K562 (cell line): ENCODE measurements at regions not wholly inside any gene's neighbourhood (a gene's known extent, or its start where the extent isn't known, plus 50 kb on each side); places are given as distances from the start of the nearest gene placed in this dataset.

Source experiments
- ATAC-seq: fragments of 200-7000 bp; cut with Tn5 transposase; 3 replicates; pipeline ENCODE4 v1.9.1; 2020; ENCODE audit warnings: moderate library complexity
- BruUV-seq: library from RNA; stranded (reverse); fragments of 400-500 nt; replicated peaks from 2 replicates; lab custom pipeline; 2021; lab: Mats Ljungman, UMichigan
- CTCF ChIA-PET: fragments of 300-600 bp; formaldehyde crosslinking; extraction: SDS; loops from one replicate; lab custom pipeline; 2021; ENCODE audit warnings: low intra/inter-chr PET ratio; lab: Yijun Ruan, JAX
- POLR2A ChIA-PET: fragments of 300-600, 350-650 bp; sonication (Branson Sonifier 250); formaldehyde crosslinking; extraction: SDS; loops from one replicate; lab custom pipeline; 2021; ENCODE audit warnings: antibody characterized with exemption, inconsistent platforms; lab: Yijun Ruan, JAX
- DNase-seq, 4 experiments: peaks; one replicate each; pipeline versions ENCODE4 v3.0.0 to v3.0.0-alpha.2; 2011 to 2018; ENCODE audit warnings: low spot score in 3 of 4, mixed read lengths in 3 of 4; ENCODE audit errors: extremely low read depth in 1 of 4
- FAIRE-seq: peaks from 2 replicates; lab custom pipeline; 2011; peaks lifted over from hg19 to GRCh38; lab: Jason Lieb, UNC
- H2AFZ ChIP-seq: 2 replicates; pipeline ENCODE4 v1.6.0; 2011; ENCODE audit warnings: low read depth, low read length, control low read depth, inconsistent platforms
- H3K27ac ChIP-seq: fragments of 200-600 bp; 3 replicates; pipeline ENCODE4 v1.8.0; 2011; ENCODE audit warnings: low read depth, mild to moderate bottlenecking, control low read depth, inconsistent platforms, low read length, moderate library complexity, mixed read lengths; ENCODE audit errors: extremely low read depth
- H3K27me3 ChIP-seq, 2 experiments: fragments of 300-600 bp in 1 of 2; 2 replicates in 1 of 2; 3 replicates in 1 of 2; pipeline versions ENCODE4 v1.6.0 to v1.8.0; 2011; ENCODE audit warnings: inconsistent platforms in 2 of 2, low read length in 2 of 2, mild to moderate bottlenecking in 1 of 2, mixed read lengths in 1 of 2, moderate library complexity in 1 of 2; ENCODE audit not compliant: control insufficient read depth in 2 of 2, insufficient read depth in 2 of 2
- H3K36me3 ChIP-seq: fragments of 300-600 bp; 3 replicates; pipeline ENCODE4 v1.8.0; 2011; ENCODE audit warnings: mild to moderate bottlenecking, low read length, inconsistent platforms; ENCODE audit not compliant: control insufficient read depth, insufficient read depth
- H3K4me1 ChIP-seq, 2 experiments: fragments of 200-600 bp in 1 of 2; replicated peaks in 1 of 2; 2 replicates in 1 of 2; 3 replicates in 1 of 2; pipeline versions ENCODE4 v1.5.1 to v1.8.0; 2011; ENCODE audit warnings: inconsistent platforms in 2 of 2, low read length in 2 of 2, mild to moderate bottlenecking in 1 of 2, mixed read lengths in 1 of 2, moderate library complexity in 1 of 2; ENCODE audit not compliant: control insufficient read depth in 2 of 2, insufficient read depth in 2 of 2
- H3K4me2 ChIP-seq: 2 replicates; pipeline ENCODE4 v1.6.1; 2011; ENCODE audit warnings: low read length, control low read depth, inconsistent platforms, mixed read lengths; ENCODE audit not compliant: insufficient read depth
- H3K4me3 ChIP-seq: fragments of 200-600 bp; sonication (generic), shearing (Covaris generic); 2 replicates; pipeline ENCODE4 v1.5.1; 2016; ENCODE audit warnings: control low read depth, inconsistent platforms
- H3K79me2 ChIP-seq: fragments of 200-600 bp; 3 replicates; pipeline ENCODE4 v1.8.0; 2011; ENCODE audit warnings: low read length, inconsistent platforms; ENCODE audit not compliant: control insufficient read depth, insufficient read depth
- H3K9ac ChIP-seq, 2 experiments: 2 replicates each; pipeline versions ENCODE4 v1.6.0 to v1.6.1; 2011; ENCODE audit warnings: low read depth in 2 of 2, low read length in 2 of 2, control low read depth in 1 of 2, inconsistent platforms in 1 of 2, mild to moderate bottlenecking in 1 of 2, mixed read lengths in 1 of 2; ENCODE audit not compliant: insufficient read depth in 1 of 2
- H3K9me1 ChIP-seq: one replicate; pipeline ENCODE4 v1.6.0; 2011; ENCODE audit warnings: inconsistent platforms, mild to moderate bottlenecking, low read length, moderate library complexity; ENCODE audit not compliant: control insufficient read depth, insufficient read depth
- H3K9me3 ChIP-seq: replicated peaks from 2 replicates; pipeline ENCODE4 v1.5.1; 2011; ENCODE audit warnings: low read depth, low read length, inconsistent platforms; ENCODE audit not compliant: control insufficient read depth, insufficient read depth
- H4K20me1 ChIP-seq: replicated peaks from 2 replicates; pipeline ENCODE4 v1.6.1; 2011; ENCODE audit warnings: low read length, inconsistent platforms, mixed read lengths; ENCODE audit not compliant: control insufficient read depth, insufficient read depth
- CBFB ChIP-seq: sonication (generic); formaldehyde crosslinking; IDR thresholded peaks from 2 replicates; pipeline ENCODE4 v1.4.0; 2020; ENCODE audit warnings: mild to moderate bottlenecking, missing genetic modification reagents
- CREB5 ChIP-seq: fragments of 250-450 bp; sonication (Bioruptor Pico); IDR thresholded peaks from 2 replicates; pipeline ENCODE4 v1.5.0; 2020; ENCODE audit warnings: mild to moderate bottlenecking
- FOXP1 ChIP-seq: sonication (generic); formaldehyde crosslinking; IDR thresholded peaks from 2 replicates; pipeline ENCODE4 v1.8.0; 2022; ENCODE audit warnings: mild to moderate bottlenecking, missing genetic modification reagents
- HNRNPUL1 ChIP-seq: fragments of 200-400 bp; formaldehyde crosslinking; IDR thresholded peaks from 2 replicates; pipeline ENCODE4 v1.6.1; 2017; ENCODE audit warnings: low read length
- NFIC ChIP-seq: fragments of 450-650 bp; IDR thresholded peaks from 2 replicates; pipeline ENCODE4 v1.6.1; 2017; ENCODE audit warnings: mild to moderate bottlenecking, inconsistent platforms
- THRB ChIP-seq: fragments of 450-650 bp; formaldehyde crosslinking; conservative IDR thresholded peaks from 2 replicates; pipeline ENCODE4 v1.4.0; 2022; ENCODE audit warnings: mild to moderate bottlenecking, missing genetic modification characterization
- ZNF766 ChIP-seq: fragments of 200-800 bp; sonication (Bioruptor generic); conservative IDR thresholded peaks from 2 replicates; pipeline ENCODE4 v1.6.1; 2016; ENCODE audit warnings: missing genetic modification characterization, missing compliant biosample characterization
- WGBS: fragments of 100-300 bp; shearing (Covaris generic); methylation state at CpG from one replicate; pipeline ENCODE4 v1.1.6; 2016; ENCODE audit warnings: low coverage, mixed read lengths; ENCODE audit not compliant: insufficient coverage; ENCODE audit errors: missing lambda C conversion rate; 5-methylcytosine and 5-hydroxymethylcytosine counted together
- in situ Hi-C: fragments of 300-500 bp; cut with MboI; formaldehyde crosslinking; loops from 4 replicates; pipeline ENCODE4 v1.15.0; 2018; ENCODE audit warnings: inconsistent platforms, mixed read lengths
- intact Hi-C: fragments of 100-400 bp; cut with micrococcal nuclease; formaldehyde crosslinking; loops from 2 replicates; pipeline ENCODE4 v1.14.2; 2022
- TF ChIP-seq, protein P1 (sequence below): fragments of 450-650 bp; IDR thresholded peaks from 2 replicates; pipeline ENCODE4 v1.6.1; 2016
- TF ChIP-seq, protein P2 (sequence below): fragments of 450-650 bp; IDR thresholded peaks from 2 replicates; pipeline ENCODE4 v1.6.1; 2016; ENCODE audit warnings: low read depth, mild to moderate bottlenecking, moderate library complexity
- TF ChIP-seq, protein P3 (sequence below): fragments of 200-800 bp; sonication (Bioruptor generic); IDR thresholded peaks from 2 replicates; pipeline ENCODE4 v1.6.1; 2016; ENCODE audit warnings: missing genetic modification characterization, missing compliant biosample characterization

GRCh38 chr16:49952386-49952785 is 72.6 kb upstream of the CNEP1R1 start:
- no peak overlapping the region for H3K9ac ChIP-seq
- ChIA-PET CTCF (no interaction called here), POLR2A (no interaction called here)
- TF ChIP-seq CBFB (CRISPR knock-in tag) (no peak), FOXP1 (CRISPR knock-in tag) (no peak), HNRNPUL1 (no peak), THRB (CRISPR knock-in tag) (no peak), CREB5 (no peak), NFIC (0 out of 2 replicates have a peak, but pooled peaks have one; percentile 39), ZNF766 (CRISPR knock-in tag) (no peak)
- TF ChIP-seq, protein P1, sequence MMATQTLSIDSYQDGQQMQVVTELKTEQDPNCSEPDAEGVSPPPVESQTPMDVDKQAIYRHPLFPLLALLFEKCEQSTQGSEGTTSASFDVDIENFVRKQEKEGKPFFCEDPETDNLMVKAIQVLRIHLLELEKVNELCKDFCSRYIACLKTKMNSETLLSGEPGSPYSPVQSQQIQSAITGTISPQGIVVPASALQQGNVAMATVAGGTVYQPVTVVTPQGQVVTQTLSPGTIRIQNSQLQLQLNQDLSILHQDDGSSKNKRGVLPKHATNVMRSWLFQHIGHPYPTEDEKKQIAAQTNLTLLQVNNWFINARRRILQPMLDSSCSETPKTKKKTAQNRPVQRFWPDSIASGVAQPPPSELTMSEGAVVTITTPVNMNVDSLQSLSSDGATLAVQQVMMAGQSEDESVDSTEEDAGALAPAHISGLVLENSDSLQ: peak; percentile 44; the same call in 1 of the 2 replicates
- TF ChIP-seq, protein P2, sequence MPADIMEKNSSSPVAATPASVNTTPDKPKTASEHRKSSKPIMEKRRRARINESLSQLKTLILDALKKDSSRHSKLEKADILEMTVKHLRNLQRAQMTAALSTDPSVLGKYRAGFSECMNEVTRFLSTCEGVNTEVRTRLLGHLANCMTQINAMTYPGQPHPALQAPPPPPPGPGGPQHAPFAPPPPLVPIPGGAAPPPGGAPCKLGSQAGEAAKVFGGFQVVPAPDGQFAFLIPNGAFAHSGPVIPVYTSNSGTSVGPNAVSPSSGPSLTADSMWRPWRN: no peak
- TF ChIP-seq, protein P3, sequence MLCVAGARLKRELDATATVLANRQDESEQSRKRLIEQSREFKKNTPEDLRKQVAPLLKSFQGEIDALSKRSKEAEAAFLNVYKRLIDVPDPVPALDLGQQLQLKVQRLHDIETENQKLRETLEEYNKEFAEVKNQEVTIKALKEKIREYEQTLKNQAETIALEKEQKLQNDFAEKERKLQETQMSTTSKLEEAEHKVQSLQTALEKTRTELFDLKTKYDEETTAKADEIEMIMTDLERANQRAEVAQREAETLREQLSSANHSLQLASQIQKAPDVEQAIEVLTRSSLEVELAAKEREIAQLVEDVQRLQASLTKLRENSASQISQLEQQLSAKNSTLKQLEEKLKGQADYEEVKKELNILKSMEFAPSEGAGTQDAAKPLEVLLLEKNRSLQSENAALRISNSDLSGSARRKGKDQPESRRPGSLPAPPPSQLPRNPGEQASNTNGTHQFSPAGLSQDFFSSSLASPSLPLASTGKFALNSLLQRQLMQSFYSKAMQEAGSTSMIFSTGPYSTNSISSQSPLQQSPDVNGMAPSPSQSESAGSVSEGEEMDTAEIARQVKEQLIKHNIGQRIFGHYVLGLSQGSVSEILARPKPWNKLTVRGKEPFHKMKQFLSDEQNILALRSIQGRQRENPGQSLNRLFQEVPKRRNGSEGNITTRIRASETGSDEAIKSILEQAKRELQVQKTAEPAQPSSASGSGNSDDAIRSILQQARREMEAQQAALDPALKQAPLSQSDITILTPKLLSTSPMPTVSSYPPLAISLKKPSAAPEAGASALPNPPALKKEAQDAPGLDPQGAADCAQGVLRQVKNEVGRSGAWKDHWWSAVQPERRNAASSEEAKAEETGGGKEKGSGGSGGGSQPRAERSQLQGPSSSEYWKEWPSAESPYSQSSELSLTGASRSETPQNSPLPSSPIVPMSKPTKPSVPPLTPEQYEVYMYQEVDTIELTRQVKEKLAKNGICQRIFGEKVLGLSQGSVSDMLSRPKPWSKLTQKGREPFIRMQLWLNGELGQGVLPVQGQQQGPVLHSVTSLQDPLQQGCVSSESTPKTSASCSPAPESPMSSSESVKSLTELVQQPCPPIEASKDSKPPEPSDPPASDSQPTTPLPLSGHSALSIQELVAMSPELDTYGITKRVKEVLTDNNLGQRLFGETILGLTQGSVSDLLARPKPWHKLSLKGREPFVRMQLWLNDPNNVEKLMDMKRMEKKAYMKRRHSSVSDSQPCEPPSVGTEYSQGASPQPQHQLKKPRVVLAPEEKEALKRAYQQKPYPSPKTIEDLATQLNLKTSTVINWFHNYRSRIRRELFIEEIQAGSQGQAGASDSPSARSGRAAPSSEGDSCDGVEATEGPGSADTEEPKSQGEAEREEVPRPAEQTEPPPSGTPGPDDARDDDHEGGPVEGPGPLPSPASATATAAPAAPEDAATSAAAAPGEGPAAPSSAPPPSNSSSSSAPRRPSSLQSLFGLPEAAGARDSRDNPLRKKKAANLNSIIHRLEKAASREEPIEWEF (CRISPR knock-in tag): no peak
- H3K79me2 ChIP-seq: no peaks in the 10 kb centered on the region
- no peaks in the 10 kb centered on the region for H4K20me1 ChIP-seq
- H3K4me1 ChIP-seq: no peaks in the 10 kb centered on the region; a peak in 1 of 5 replicates
- FAIRE-seq (no peak), DNase-seq (peak in 1 of 4 experiments; percentile 11), ATAC-seq (no peak)
- H3K27ac ChIP-seq: no peak overlapping the region
- no peaks in the 10 kb centered on the region for H3K36me3 ChIP-seq
- no TSS peak for BruUV-seq
- 2% methylated on average over 4 of the region's 4 CpGs for WGBS
- H3K4me3 ChIP-seq: no peak overlapping the region
- H2AFZ ChIP-seq: no peak overlapping the region
- intact Hi-C loops: no loop called here
- no peaks in the 10 kb centered on the region for H3K9me1 ChIP-seq
- H3K4me2 ChIP-seq: no peak overlapping the region
- in situ Hi-C loops: no loop called here
- peaks cover 14 to 48% of the 10 kb centered on the region in 2 experiments; a peak in 4 of 5 replicates for H3K27me3 ChIP-seq
- H3K9me3 ChIP-seq: no peaks in the 10 kb centered on the region
